ENCODE measurements at regions not wholly inside any gene's neighbourhood (a gene's known extent, or its start where the extent isn't known, plus 50 kb on each side); places are given as distances from the start of the nearest gene placed in this dataset.

DNA sequence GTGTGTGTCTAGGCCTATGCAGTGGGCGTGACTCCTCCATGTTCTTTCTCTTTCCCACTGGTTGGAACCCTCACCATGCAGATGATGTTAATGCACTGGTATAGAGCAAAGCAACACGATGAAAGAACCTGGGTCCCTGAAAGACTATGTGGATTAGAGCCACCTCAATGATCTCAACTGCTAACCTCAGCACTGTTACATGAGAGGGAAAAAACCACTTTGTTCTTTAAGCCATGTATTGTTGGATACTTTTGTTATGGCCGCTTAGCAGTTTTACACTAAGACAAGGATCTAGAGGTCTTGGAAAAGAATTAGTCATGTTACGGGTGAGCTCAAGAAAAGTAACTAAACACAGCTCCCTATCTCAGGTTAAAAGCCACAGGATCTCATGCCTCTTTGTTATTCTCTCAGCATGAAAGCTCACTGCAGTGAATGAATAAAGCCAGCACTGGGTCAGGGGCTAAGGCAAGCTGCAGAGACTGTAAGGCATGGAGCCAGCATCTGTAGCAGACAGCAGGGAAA lies 56.6 kb upstream of the RBBP6 start:
- Histone ChIP-seq H3K27ac (no peak overlapping the region), H3K27me3 (ENCODE audit: insufficient read depth, low read depth, severe bottlenecking) (no peaks in the 10 kb centered on the region), H3K9me3 (ENCODE audit: severe bottlenecking) (no peaks in the 10 kb centered on the region)

DNA sequence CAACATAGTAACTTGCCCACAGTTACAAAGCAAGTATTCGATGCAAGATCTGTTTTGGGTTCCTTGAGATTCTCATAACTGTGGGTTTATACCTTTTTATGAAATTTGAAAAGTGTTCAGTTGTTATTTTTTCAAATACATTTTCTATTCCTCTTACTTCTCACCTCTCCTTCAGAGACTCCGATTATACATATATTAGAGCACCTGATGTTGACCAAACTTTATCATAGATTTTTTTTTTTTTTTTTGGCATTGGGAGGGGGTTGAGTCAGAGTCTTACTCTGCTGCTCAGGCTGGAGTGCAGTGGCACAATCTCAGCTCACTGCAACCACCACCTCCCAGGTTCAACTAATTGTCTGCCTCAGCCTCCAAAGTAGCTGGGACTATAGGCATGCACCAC lies 51.3 kb upstream of the RBBP6 start:
- no peaks in the 10 kb centered on the region for H3K27me3 ChIP-seq (ENCODE audit: insufficient read depth, low read depth, severe bottlenecking)
- no peaks in the 10 kb centered on the region for H3K9me3 ChIP-seq (ENCODE audit: severe bottlenecking)
- H3K4me3 ChIP-seq (ENCODE audit: low read depth, low read length), result no peak overlapping the region
- no peaks in the 10 kb centered on the region for H3K36me3 ChIP-seq
- TF ChIP-seq, protein P1, sequence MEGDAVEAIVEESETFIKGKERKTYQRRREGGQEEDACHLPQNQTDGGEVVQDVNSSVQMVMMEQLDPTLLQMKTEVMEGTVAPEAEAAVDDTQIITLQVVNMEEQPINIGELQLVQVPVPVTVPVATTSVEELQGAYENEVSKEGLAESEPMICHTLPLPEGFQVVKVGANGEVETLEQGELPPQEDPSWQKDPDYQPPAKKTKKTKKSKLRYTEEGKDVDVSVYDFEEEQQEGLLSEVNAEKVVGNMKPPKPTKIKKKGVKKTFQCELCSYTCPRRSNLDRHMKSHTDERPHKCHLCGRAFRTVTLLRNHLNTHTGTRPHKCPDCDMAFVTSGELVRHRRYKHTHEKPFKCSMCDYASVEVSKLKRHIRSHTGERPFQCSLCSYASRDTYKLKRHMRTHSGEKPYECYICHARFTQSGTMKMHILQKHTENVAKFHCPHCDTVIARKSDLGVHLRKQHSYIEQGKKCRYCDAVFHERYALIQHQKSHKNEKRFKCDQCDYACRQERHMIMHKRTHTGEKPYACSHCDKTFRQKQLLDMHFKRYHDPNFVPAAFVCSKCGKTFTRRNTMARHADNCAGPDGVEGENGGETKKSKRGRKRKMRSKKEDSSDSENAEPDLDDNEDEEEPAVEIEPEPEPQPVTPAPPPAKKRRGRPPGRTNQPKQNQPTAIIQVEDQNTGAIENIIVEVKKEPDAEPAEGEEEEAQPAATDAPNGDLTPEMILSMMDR (IDR thresholded peaks at IDR 0.05; ENCODE audit: low read depth, low read length), result no peak
- no peak for DNase-seq
- H3K27ac ChIP-seq, result no peak overlapping the region

More for the DNA sequence above, 56.6 kb upstream of the RBBP6 start:
- Histone ChIP-seq H3K4me3 (ENCODE audit: low read depth, low read length) (no peak overlapping the region), H3K36me3 (no peaks in the 10 kb centered on the region)
- no peak for DNase-seq
- TF ChIP-seq, protein P1 (IDR thresholded peaks at IDR 0.05; ENCODE audit: low read depth, low read length), result no peak

Data from WERI-Rb-1 (cell line).